Pancreas (tissue), 10 donors: ENCODE measurements at regions not wholly inside any gene's neighbourhood (a gene's known extent, or its start where the extent isn't known, plus 50 kb on each side); places are given as distances from the start of the nearest gene placed in this dataset.

Source experiments
- ATAC-seq, 4 donors: fragments of 200-7000 bp; cut with Tn5 transposase; one replicate each; pipeline versions ENCODE4 v1.8.0 to v1.9.1; 2020; ENCODE audit warnings: mild to moderate bottlenecking in 4 of 4, moderate library complexity in 4 of 4
- DNase-seq, 6 donors: peaks; one replicate each; pipeline ENCODE4 v3.0.0-alpha.2; 2020
- FAIRE-seq: peaks from 2 replicates; lab custom pipeline; 2012; peaks lifted over from hg19 to GRCh38; lab: Jason Lieb, UNC
- H3K27ac ChIP-seq, 4 donors: fragments of 200-600 bp; sonication (generic); 1 replicate in 3 of 4; 2 replicates in 1 of 4; pipeline versions ENCODE4 v1.5.0 to v1.8.0; 2020
- H3K27me3 ChIP-seq, 4 donors: fragments of 200-600 bp; one replicate each; pipeline ENCODE4 v1.8.0; 2021
- H3K36me3 ChIP-seq, 3 donors: fragments of 200-600 bp; sonication (generic) in 1 of 3; one replicate each; pipeline versions ENCODE4 v1.5.0 to v1.8.0; 2020 to 2021
- H3K4me1 ChIP-seq, 3 donors: fragments of 200-600 bp; one replicate each; pipeline ENCODE4 v1.8.0; 2021
- H3K4me3 ChIP-seq, 4 donors: fragments of 200-600 bp; sonication (generic) in 2 of 4; one replicate each; pipeline versions ENCODE4 v1.5.0 to v1.8.0; 2020 to 2021
- H3K9me3 ChIP-seq, 4 donors: fragments of 200-600 bp; one replicate each; pipeline ENCODE4 v1.8.0; 2021
- CTCF ChIP-seq, 4 donors: fragments of 200-600 bp; sonication (generic) in 3 of 4; IDR thresholded peaks; one replicate each; pipeline versions ENCODE4 v1.5.0 to v1.8.0; 2021; ENCODE audit warnings: antibody characterized with exemption in 4 of 4
- WGBS, 2 donors: extraction: QIAGEN DNeasy Blood & Tissue Kit; methylation state at CpG; one replicate each; pipeline ENCODE4 v1.1.7; 2013; 5-methylcytosine and 5-hydroxymethylcytosine counted together
- intact Hi-C, 3 donors: fragments of 100-400 bp; cut with DNase I; formaldehyde crosslinking; loops; one replicate each; pipeline versions ENCODE4 v1.11.1 to v1.14.2; 2022
- donor health status: healthy with polysubstance abuse.
- donor health status: DM: no; HTN: no; CAD: no; lungs with moderate emphysema.
- donor health status: DM: no; HTN: no; CAD: no.
- donor health status: control.
- donor health status: control.
- donor health status: Bipolar disorder and iron deficiency.
- donor health status: DM: yes; HTN: yes; CAD: no.
- donor health status: DM: no; HTN: no; CAD: no.
- donor health status: DM: no; HTN: no; CAD: no.
- donor health status: DM: yes; HTN: yes; CAD: no.

- WGBS, 2 donors, result 66 to 68% methylated on average over 3 of the region's 3 CpGs
- DNase-seq (no peak), ATAC-seq (no peak), FAIRE-seq (no peak)
- no peaks in the 10 kb centered on the region for H3K9me3 ChIP-seq
- H3K4me3 ChIP-seq, result no peak overlapping the region
- no peak overlapping the region for H3K27ac ChIP-seq
- no peaks in the 10 kb centered on the region for H3K4me1 ChIP-seq
- no peaks in the 10 kb centered on the region for H3K36me3 ChIP-seq
- intact Hi-C loops, result no loop called here
- H3K27me3 ChIP-seq, result no peaks in the 10 kb centered on the region
- TF ChIP-seq CTCF (IDR thresholded peaks at IDR 0.05), result no peak
These were observed 163.5 kb downstream of the CCER1 start for GRCh38 chr12:90791445-90791844.

GRCh38 chr12:90790747-90791146, 164.2 kb downstream of the CCER1 start:
- no peaks in the 10 kb centered on the region for H3K36me3 ChIP-seq
- intact Hi-C loops, result no loop called here
- no peak for TF ChIP-seq CTCF (IDR thresholded peaks at IDR 0.05)
- H3K27ac ChIP-seq, result no peak overlapping the region
- 57 to 64% methylated on average over 4 of the region's 4 CpGs for WGBS, 2 donors
- H3K9me3 ChIP-seq, result no peaks in the 10 kb centered on the region
- no peak for FAIRE-seq
- no peak overlapping the region for H3K4me3 ChIP-seq
- no peak for ATAC-seq
- H3K4me1 ChIP-seq, result no peaks in the 10 kb centered on the region
- no peaks in the 10 kb centered on the region for H3K27me3 ChIP-seq
- no peak for DNase-seq

GRCh38 chr12:90773491-90773890, 181.5 kb downstream of the CCER1 start:
- intact Hi-C loops, result no loop called here
- ATAC-seq, result no peak
- H3K4me3 ChIP-seq, result no peak overlapping the region
- no peak for FAIRE-seq
- H3K4me1 ChIP-seq, result no peaks in the 10 kb centered on the region
- no peaks in the 10 kb centered on the region for H3K9me3 ChIP-seq
- no peaks in the 10 kb centered on the region for H3K36me3 ChIP-seq
- DNase-seq, result no peak
- no peaks in the 10 kb centered on the region for H3K27me3 ChIP-seq
- H3K27ac ChIP-seq, result no peak overlapping the region
- no peak for TF ChIP-seq CTCF (IDR thresholded peaks at IDR 0.05)
- 65 to 88% methylated on average over 1 of the region's 1 CpG for WGBS, 2 donors

GRCh38 chr12:90770861-90771260, 184.1 kb downstream of the CCER1 start:
- no peak for FAIRE-seq
- Histone ChIP-seq H3K4me3 (no peak overlapping the region), H3K4me1 (no peaks in the 10 kb centered on the region), H3K27me3 (no peaks in the 10 kb centered on the region), H3K36me3 (no peaks in the 10 kb centered on the region), H3K9me3 (no peaks in the 10 kb centered on the region), H3K27ac (no peak overlapping the region)
- intact Hi-C loops, result no loop called here
- no peak for ATAC-seq
- no peak for TF ChIP-seq CTCF (IDR thresholded peaks at IDR 0.05)
- no peak for DNase-seq
- WGBS, 2 donors, result 64 to 85% methylated on average over 1 of the region's 1 CpG

- no peaks in the 10 kb centered on the region for H3K4me1 ChIP-seq
- no peak overlapping the region for H3K4me3 ChIP-seq
- intact Hi-C loops, result no loop called here
- no peaks in the 10 kb centered on the region for H3K36me3 ChIP-seq
- DNase-seq (no peak), ATAC-seq (no peak), FAIRE-seq (no peak)
- H3K27me3 ChIP-seq, result no peaks in the 10 kb centered on the region
- no peak for TF ChIP-seq CTCF (IDR thresholded peaks at IDR 0.05)
- no peaks in the 10 kb centered on the region for H3K9me3 ChIP-seq
- no peak overlapping the region for H3K27ac ChIP-seq
- WGBS, 2 donors, result 57 to 82% methylated on average over 1 of the region's 1 CpG
These were observed 197.0 kb downstream of the CCER1 start for GRCh38 chr12:90757957-90758356.
